Middle frontal gyrus (tissue), 1 donor: ENCODE measurements at regions not wholly inside any gene's neighbourhood (a gene's known extent, or its start where the extent isn't known, plus 50 kb on each side); places are given as distances from the start of the nearest gene placed in this dataset.

Source experiments
- DNase-seq: peaks from one replicate; pipeline ENCODE4 v3.0.0-alpha.2; 2015; ENCODE audit warnings: low spot score; ENCODE audit errors: extremely low spot score

DNA sequence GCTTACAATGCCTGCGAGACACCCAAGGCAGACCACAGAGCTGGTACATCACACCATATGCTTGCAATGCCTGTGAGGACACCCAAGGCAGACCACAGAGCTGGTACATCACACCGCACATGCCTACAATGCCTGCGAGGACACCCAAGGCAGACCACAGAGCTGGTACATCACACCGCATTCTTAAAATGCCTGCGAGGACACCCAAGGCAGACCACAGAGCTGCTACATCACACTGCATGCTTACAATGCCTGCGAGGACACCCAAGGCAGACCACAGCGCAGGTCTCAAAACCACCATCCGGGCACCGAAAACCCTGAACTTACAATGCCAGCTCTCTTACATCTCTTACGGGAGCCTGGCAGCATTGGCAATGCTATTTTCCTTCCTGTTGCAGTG, 799.6 kb downstream of the GALR1 start:
- DNase-seq = no peak

DNA sequence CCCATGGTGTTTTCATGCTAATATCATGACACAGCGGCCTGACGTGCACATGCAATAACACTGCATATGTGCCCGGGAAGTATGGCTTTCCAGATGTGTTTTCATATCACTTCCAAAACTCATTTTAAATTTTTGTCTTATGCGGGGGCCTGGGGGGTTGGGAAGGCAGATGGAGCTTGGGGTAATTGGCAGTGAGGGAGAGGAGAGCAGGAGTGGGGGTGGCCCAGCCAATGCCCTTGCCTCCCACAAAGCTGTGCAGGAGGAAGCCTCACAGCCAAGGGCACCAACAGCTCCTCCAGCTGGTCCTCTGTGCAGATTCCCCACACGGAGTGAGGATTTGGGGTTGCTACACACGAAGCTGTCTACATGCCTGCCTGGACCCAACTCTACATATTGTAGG, 805.2 kb downstream of the GALR1 start:
- no peak for DNase-seq

DNA sequence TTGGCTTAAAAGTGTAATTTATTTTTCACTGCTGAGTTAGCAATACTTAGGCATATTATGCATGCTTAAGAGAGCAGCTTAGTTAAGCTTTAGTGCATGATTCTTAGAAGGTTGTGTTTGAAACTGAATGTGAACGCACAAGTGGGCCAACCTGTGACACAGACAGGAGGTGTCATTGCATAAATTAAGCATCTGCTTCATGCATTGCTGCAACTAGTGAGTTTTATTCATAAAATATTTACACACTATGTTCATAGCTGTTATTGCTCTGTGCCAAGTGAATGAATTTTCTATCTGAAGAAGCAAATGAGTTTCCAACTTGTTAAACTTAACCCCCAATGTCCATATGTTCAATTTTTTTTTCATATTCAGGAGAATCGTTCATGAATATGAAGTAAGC, 806.4 kb downstream of the GALR1 start:
- DNase-seq = no peak

DNA sequence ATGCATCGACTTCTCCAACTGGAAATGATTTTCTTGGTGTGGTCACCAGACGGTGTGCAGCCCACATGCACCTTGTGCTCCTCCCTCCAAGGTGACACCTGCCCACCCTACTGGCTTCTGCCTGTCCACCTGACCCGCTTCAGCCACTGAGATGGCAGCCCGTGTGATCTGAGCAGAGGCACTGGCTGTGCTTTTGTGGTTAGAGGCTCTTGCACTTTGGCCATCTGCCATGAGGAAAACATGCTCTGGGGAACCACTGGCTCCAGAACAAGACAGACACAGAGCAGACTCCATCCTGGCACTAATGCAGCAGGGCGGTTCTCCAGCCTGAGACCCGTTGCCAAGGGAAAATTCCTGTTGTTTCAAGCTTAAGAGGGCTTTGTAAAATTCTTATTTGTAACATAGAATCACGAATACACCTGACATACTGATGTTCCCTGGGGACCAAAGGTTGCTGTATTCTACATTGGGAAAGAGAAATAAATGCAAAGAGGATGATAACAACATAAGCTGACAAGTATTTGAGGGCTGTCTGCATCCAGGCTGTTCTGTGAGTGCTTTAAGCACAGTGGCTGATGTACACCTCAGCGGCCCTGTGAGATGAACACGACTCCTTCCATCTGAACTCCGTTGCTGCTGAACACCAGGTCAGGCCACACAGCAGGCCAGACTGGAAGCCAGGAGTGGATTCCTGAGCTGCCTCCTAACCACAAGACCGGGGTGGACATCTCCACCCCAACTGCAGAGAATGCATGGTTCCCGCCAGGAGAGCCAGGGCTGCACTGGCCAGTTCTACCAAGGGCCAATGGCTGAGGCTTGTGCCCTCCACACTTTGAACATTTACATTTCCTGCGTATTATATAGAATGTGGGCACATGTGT, 820.4 kb downstream of the GALR1 start:
- no peak for DNase-seq

DNA sequence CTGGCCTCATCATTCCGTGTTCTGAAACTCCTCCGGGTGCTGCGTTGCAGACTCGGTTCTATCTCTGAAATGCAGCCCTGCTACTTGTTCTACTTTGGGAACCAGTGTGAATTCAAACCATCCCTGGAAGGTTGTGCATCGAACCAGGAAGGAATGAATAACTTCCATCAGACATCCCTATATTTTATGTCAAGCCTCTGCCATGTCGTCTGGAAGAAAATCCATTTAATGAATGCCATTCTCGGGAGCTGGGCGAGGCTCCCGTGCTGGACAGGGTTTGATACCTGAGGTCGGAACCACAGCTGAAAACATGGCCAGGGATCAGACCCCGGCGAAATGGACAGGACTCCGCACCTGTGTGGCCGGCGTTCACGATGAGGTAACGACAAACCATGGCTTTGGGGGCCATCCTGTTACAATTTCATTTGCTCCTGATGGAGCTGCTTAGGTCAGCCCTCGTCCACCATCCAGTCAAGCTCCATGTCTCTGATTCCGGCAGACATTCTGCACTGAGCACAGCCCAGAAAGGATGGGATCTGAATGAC, 821.6 kb downstream of the GALR1 start:
- no peak for DNase-seq

DNA sequence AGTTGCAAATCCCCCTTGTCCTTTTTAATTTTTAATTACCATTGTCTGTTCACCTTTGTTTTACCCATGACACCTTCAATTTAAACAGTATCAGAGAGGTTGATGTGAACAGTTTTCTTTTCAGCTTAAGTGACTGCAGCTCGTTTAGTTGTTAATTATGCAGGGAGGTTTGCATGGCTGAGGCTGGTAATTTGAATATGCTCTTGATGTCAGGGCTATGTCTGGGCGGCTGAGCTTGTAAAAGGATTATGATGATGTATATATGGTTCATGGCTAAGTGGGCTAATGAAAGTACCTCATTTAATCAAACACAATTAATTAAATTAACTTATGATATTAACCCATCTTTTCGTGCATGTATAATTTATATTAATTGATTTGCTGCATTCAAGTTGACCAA, 822.1 kb downstream of the GALR1 start:
- no peak for DNase-seq

DNA sequence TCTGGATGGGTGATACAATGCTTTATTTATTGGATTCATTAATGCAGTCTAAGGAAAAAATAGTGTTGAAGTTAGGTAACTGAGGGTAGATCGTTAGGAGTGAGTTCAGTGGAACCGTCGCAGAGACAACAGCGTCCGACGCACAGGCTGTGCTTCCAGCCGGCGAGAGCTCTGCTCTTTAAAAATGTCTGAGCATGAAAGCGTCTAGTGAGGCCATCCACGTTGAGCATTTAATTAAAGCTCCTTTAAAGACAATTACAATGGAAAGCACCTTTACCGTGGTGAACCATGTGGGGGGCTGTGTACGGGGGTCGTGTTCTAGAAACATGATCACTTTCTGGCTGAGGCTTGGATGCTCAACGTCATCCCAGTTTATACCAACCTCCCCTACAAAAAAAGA, 822.7 kb downstream of the GALR1 start:
- DNase-seq = no peak

DNA sequence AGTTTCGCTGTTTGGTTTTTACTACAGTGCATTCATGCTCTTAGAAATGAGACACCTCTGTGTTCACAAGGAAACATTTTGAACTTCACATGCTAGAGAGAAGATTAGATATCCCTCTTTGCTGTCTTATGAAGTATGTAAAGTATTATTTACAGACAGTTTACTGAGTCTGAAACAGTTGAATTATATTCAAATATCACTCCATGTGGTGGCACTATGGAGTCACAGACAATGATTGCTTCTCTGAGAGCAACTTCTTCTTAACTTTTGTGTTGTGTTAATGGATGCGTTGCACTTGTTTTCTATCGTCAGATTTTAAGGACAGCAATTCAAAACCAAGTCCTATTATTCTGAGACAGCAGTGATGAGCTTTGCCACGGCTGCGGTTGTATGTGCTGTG, 823.6 kb downstream of the GALR1 start:
- DNase-seq = no peak

DNA sequence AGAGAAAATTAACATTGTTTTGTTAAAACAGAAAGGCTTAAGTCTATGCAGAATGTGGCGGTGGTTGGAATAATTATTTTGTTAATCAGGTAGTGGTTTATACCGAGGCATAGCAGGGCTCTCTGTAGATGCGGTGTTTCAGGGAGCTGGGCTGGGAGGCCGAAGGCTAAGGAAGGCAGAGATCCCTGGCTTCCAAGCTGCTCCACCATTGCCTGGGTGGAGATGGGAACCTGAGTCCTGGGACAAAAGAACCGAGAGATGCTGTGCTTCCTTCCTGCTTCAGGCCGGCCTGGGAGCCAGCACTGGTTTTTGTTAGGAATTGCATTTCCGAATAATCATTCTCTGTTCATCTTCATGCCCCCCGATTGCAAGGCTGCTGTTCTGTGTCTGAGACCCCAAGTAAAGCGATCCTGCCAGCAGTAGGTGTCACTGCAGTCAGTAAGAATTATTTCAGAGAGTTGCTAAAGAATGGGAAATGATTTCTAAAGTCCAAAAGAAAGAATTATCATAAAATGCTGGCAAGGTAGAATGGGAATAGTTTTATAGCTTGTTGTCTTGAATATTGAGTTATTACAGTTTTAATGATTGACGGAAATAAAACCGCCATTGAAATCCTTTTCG, 824.9 kb downstream of the GALR1 start:
- DNase-seq = no peak

DNA sequence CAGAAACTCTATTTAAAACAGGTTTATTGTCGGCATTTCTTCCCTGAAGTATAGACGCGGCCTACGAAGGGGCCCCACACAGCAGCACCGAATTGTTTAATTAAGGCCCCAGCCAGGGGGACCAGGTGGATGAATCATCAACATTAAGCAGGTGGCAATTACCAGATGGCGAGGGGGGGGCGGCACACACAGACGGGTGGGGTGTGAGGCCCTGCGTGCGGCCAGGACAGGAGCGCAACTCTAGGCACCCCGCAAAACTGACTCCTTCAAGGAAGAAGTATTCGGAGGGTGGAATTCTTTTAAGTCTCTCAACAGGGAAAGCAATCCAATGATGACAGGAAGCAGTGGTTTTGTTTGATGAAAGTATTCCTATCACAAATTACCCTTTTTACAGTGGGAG, 830.4 kb downstream of the GALR1 start:
- DNase-seq = no peak

DNA sequence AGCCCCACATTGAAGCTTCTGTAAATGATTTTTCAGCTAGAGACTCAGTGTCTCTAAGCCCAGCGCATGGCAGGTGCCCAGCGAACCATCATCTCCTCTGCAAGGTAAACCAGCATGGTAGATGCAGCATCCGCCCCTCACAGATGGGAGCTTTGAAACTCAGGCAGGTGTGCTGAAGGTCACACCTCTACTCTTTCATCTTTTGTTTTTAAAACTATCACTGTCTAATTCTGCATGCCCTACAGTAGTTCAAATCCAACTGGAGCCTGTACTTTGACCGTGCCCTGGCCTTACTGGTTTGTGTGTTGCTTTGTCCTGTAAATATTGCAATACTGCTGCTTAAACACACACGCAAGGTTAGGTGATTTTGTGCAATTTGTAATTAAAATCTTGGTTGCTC, 831.1 kb downstream of the GALR1 start:
- DNase-seq = no peak

DNA sequence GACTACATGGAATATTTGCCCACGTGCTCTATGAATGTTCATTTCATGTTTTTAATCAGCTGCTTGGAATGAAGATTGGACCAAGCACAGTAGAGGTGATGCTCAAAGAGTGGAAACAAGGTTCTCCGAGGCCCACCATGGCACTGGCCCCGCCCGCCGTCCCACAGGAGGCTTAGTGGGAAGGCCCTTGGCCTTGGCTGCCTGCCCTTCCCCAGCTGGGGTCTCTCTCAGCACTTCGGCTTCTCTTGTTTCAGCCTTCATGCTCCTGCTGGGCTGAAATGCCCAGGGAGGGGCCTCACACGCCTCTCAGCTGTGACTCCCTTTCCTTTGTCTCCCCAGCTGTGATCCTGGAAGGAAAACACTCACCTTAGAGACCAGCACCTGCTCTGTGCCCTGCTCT, 833.2 kb downstream of the GALR1 start:
- no peak for DNase-seq

DNA sequence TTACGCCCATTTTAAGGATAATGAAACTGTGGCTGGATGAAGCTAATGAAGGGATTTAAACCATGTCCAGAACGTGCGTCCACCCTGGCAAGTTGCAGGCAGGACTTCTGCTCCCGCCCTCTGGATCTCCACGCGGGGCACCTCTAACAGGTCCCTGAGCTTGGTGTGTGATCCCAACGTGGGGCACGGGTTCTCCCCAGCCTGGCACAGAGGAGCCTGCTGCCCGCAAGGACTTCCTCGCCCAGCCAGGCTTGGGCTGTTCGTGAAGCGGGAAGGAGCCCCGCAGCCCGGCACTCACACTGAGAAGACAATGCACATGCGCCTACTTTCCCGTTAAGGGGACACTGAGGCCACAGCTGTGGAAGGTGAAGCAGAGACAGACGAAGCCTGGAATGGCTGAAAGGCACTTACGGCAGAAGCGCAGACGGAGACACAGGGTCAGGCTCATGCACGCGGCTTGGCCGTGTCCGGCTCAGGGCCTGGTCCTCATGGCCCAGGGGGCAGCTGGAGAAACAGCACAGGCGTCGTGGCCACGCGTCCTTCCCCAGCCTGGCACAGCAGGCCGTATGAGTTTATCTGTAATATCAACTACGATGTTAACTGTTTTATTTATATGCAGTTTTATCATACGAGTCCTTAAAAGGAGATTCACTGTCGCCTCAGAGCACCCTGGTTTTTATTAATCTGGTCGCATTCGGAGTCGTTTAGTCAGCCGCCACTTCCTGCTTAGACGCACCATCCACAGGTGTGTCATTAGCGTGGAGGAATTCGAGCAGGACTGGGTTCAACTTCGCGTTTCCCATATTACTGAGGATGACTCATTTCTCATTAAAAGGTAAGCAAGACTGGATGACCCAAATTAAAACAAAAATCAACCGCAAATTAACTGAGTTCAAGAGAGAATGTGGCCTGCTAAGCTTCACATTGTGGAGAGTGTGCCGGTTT, 835.9 kb downstream of the GALR1 start:
- DNase-seq = no peak

DNA sequence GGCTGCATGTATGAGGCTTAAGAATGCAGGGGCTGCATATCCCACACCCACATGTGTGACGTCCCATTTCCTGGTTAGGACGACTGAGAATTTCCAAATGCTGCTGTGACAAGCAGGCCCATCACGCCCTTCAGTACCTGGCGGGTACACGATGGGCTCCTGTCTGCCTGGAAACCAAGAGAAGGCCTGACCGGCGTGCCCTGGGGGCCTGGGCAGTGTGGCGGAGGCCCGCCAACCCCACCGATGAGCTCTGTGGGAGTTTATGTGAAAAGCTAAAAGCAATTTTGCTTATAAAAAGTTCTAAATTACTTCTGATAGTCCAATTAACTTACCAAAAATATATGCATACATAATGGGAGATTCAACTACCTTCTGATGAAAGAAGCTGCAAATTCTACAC, 837.3 kb downstream of the GALR1 start:
- no peak for DNase-seq

DNA sequence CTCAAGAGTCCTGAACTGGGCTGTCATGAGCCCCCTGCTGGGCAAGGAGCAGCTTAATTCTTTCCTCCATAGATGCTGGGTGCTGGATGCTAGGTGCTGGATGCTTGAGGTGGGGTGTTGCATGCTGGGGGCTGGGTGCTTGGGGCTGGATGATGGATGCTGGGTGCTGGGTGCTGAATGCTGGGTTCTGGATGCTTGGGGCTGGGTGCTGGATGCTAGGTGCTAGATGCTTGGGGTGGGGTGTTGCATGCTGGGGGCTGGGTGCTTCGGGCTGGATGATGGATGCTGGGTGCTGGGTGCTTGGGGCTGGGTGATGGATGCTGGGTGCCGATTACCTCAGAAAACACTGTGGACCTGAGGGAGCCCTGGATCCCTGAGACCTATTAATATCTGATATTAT, 837.7 kb downstream of the GALR1 start:
- DNase-seq = no peak

DNA sequence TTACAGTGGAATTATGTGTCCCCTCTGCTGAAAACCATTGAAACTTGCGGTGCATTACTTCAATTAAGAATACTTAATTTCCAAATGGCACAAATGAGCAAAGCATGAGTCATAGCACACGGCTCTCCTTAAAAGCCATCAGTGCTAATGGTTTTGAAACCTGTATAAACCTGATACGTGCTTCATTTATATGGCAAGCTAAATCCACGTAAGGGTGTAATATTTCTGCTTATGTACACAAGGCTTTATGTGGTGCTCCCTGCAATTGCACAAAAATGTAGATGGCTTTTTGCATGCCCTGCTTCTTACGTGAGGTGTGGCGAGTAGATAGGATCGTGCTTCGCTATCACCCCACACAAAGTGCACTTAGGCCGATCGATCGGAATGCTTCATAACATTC, 840.9 kb downstream of the GALR1 start:
- DNase-seq = no peak

DNA sequence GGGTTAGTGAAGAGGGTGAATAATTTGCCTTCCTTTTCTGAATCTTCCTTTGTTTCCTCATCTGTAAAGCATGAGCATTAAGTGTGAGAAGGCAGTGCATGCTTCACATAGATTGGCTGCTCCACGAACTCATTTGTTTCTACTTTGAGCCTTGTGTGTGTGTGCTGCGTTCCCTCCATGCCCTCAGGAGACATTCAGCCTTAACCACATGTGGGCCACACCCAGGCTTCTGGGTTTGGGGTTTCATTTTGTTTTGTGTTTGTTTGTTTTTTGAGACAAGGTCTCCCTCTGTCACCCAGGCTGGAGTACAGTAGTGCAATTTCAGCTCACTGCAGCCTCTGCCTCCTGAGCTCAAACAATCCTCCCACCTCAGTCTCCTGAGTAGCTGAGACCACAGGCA, 843.3 kb downstream of the GALR1 start:
- DNase-seq = no peak

DNA sequence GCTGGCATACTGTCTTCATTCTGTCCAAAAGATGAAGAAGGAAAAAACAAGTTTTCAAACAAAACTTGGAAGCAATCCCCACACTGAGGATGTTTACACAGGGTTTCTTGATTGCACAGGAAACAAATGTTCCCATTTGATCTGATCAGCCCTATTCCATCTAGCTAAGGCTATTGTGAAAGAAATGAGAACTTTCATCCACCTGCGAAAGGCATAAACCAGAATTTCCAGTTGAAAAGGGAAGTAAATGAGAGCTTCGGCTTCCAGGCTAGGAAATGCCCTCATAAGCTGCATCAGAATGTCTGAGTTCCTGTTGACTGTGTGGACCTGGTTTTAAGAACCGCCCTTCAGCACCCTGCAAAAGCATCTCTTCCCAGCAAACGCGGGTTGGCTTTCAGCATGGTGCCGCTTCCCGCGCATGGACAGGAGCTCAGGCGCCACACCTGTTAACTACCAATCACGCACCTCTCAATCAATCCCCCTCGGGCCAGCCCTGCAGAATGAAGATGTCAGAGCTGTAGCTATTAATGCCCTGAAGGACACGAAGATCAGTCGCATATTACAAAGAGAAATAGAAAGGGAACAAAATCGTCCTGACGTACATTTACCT, 850.4 kb downstream of the GALR1 start:
- no peak for DNase-seq

DNA sequence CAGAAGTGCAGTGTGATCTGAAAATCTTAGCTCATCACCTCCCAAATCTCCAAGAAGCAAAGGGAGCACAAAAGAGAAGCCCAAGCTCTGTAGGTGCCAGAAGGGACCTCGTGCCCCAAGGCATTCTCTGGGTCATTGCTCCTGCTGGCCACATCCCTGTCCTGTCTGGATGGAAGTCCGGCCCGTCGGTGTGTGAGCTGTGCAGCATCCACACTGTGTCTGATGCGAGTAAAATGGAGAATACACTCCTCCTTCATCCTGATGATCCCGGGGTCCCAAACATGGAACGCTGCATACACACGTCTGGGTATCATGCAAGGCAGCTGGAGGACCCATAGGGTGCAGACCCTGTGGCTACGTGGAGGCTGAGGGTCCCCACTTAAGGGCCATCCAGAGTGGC, 851.4 kb downstream of the GALR1 start:
- no peak for DNase-seq

DNA sequence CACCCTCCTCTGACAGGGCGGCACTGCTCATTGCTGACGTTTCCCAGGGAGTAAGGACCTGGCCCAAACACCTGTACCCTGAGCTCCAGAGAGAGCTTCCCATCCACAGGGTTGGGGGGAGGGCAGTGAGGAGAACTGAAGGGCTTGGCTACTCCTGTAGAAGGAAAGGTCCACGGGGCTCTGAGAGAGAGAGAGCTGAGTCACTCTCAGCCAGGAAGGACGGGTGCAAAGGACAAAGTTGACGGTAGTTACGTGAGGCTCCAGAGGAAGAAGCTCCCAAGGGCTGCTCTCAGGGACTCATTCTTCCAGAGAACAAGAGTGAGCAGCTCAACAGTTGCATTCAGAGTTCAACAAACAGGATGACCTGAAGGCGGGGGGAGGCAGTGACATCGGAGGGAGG, 852.5 kb downstream of the GALR1 start:
- no peak for DNase-seq

DNA sequence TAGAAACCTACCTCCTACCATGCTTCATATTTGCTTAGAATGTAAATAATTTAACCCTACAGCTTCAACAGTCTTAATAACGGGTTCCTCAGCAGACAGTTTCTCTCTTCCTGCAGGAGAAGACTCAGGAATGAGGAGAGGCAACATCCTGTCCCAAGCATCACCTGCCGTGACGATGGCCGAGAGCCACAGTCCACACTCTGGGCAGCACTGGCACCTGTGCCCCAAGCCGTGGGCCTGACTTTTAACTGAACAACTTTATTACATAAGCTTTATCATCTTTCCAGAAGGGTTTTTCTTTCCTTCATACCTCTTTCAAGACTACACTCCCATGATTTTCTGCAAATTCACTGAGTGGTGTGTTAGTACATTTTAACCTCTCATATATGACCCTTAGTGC, 856.0 kb downstream of the GALR1 start:
- DNase-seq = no peak
